ENCODE measurements at regions not wholly inside any gene's neighbourhood (a gene's known extent, or its start where the extent isn't known, plus 50 kb on each side); places are given as distances from the start of the nearest gene placed in this dataset.

DNA sequence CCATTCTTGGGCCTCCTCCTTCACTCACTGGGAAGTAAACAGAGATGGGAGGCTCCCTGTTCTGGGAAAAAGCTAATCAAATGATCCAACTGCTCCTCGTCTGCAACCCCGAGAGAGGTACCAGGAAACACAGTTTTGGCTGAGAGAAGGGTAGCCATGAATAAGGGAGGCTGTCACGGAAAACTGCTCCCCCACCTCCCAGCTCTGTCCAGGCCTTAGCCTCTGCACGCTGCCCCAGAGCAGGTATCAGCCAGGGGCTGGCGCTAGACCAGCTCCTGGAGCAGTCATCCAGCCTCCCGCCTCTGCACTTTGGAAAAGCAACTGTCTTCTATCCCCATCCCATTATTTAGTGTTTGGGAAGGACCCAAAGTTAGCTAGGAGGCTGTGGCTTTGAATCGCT, 266.1 kb downstream of the NDUFS4 start:
- DNase-seq: no peak

DNA sequence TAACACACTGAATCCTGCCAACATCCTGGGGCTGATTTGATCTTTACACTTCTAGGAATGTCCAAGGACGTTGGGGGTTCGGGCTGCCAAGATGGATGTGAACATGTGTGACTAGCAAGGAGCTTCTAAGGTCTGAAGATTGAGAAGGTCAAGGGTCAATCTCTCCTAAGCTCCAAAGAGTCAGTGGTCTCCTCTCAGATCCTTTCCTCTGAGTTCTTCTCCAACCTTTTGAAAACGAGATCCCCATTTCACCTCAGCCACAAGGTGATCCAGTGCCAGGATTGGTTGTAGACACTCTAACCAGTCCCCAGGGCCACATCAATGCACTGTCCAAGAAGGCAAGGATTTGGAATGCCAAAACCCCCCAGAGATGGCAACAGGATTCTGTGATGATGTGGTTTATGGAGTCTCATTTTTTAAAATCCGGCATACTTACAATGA, 266.8 kb downstream of the NDUFS4 start:
- no peak for DNase-seq

DNA sequence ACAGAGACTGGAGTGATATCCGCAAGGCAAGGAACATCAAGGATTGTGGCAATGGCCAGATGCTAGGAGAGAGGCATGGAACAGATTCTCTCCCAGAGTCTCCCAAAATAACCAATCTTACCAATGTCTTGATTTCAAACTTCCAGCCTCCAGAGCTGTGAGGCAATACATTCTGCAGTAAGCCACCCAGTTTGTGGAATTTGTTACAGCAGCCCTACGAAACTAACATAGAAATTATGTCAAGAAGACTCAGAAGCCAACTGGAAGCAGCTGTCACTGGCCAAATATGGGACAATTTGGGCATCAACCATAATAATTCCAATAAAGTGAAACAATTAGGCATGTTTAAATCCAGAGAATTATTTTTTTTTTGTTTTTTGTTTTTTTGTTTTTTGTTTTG, 271.1 kb downstream of the NDUFS4 start:
- no peak for DNase-seq
